ENCODE measurements at regions not wholly inside any gene's neighbourhood (a gene's known extent, or its start where the extent isn't known, plus 50 kb on each side); places are given as distances from the start of the nearest gene placed in this dataset.
"Not testable (repeated sequence)": the region's sequence is repeated elsewhere in the genome, so short reads cannot be mapped to it uniquely, and the experiment has no call there.

DNA sequence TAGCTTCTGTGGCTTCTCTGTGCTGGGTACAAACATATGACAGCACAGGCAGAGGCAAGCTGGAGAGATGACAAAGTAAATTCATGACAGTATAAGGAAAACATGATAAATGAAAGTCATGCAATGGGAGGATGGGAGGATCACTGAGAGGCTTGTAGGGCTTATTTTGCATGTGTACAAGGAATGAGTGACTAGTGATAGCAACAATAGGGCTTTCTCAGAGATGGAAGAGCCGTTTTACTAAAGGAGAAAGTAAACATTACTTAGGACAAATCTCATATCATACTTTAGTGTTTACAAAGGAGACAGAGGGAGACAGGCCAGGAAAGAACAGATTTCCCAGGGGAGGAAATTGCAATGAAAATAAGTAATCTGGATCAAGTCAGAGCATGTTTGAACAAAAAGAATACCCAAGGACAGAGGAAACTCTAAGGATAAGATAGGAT lies 82.5 kb upstream of the RBMS1 start:
- no peak for DNase-seq (ENCODE audit: low spot score)
- TF ChIP-seq, protein P1, sequence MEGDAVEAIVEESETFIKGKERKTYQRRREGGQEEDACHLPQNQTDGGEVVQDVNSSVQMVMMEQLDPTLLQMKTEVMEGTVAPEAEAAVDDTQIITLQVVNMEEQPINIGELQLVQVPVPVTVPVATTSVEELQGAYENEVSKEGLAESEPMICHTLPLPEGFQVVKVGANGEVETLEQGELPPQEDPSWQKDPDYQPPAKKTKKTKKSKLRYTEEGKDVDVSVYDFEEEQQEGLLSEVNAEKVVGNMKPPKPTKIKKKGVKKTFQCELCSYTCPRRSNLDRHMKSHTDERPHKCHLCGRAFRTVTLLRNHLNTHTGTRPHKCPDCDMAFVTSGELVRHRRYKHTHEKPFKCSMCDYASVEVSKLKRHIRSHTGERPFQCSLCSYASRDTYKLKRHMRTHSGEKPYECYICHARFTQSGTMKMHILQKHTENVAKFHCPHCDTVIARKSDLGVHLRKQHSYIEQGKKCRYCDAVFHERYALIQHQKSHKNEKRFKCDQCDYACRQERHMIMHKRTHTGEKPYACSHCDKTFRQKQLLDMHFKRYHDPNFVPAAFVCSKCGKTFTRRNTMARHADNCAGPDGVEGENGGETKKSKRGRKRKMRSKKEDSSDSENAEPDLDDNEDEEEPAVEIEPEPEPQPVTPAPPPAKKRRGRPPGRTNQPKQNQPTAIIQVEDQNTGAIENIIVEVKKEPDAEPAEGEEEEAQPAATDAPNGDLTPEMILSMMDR (IDR thresholded peaks at IDR 0.05): no peak
- H3K4me3 ChIP-seq: no peak overlapping the region
- peak overlapping the region; percentile 22 to 58 for H3K27ac ChIP-seq

DNA sequence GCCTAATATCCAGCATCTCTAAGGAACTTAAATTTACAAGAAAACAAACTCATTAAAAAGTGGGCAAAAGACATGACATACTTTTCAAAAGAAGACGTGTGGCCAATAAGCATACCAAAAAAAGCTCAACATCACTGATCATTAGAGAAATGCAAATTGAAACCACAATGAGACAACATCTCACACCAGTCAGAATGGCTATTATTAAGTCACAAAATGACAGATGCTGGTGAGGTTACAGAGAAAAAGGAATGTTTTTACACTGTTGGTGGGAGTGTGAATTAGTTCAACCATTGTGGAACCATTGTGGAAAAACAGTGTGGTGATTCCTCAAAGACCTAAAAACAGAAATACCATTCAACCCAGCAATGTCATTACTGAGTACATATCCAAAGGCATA lies 83.5 kb upstream of the RBMS1 start:
- H3K27ac ChIP-seq; DNase-seq (ENCODE audit: low spot score): not testable (repeated sequence)

DNA sequence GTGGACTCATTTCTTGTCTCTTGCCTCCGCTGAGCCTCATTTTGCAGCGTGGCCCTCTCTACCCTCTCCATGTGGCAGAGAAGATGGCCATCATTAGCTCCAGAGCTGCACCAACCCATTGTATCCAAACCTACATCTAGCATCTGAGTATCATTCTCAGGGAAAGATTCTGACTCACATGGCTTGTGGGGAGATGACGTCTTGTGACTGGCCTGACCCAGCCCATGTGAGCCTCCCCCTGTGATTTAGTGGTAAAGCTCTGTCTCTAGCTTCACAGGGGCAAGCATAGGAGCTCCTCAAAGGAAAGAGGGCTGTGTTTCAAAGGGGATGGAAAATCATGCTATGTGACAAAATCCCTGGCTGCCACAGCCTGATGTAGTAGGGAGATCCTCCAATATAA lies 87.4 kb upstream of the RBMS1 start:
- TF ChIP-seq, protein P1 (IDR thresholded peaks at IDR 0.05): no peak
- H3K4me3 ChIP-seq: no peak overlapping the region
- no peak for DNase-seq (ENCODE audit: low spot score)
- H3K27ac ChIP-seq: no peak overlapping the region

More for the DNA sequence above, 83.5 kb upstream of the RBMS1 start:
- not testable (repeated sequence) for H3K4me3 ChIP-seq

DNA sequence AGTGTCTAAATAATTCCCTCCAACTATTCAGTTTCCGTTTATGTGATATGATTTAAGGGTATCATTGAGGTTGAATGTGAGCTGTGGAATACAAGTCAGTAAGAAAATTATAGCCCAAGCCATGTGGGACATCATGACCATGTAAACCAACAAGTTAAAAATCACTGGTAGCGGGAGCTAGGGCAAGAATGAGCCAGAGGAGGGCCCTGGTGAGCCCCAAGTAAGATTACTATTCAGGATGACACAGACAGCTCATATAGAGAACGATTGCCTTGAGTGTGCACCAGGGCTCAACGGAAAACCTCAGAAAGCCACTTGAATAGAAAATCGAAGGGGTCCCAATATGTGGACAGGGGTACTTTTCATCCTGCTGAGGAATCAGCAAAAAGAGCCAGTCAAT lies 87.8 kb upstream of the RBMS1 start:
- no peak for DNase-seq (ENCODE audit: low spot score)

DNA sequence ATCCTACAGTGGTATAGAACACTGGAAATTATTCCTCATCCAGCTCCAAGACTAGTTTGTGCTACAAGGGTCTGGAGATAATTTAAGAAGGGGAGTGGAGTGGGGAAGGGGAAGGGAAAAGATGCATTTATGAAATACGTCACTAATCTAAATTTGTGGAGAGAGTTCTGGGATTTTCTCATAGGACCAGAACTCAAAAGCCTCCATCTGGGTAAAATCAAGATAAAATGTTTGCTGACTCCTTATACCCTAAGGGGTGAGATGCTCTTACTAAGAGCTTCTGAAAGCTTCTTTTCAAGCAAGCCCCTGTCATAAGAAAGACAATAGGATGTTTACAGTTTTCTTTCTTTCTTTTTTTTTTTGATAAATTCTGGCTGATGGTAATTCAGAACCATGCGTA lies 88.5 kb upstream of the RBMS1 start:
- TF ChIP-seq, protein P1 (IDR thresholded peaks at IDR 0.05): no peak
- no peak for DNase-seq (ENCODE audit: low spot score)
- Histone ChIP-seq H3K27ac (no peak overlapping the region), H3K4me3 (no peak overlapping the region)

More for the DNA sequence above, 87.8 kb upstream of the RBMS1 start:
- Histone ChIP-seq H3K27ac (no peak overlapping the region), H3K4me3 (no peak overlapping the region)
- TF ChIP-seq, protein P1 (IDR thresholded peaks at IDR 0.05): no peak

DNA sequence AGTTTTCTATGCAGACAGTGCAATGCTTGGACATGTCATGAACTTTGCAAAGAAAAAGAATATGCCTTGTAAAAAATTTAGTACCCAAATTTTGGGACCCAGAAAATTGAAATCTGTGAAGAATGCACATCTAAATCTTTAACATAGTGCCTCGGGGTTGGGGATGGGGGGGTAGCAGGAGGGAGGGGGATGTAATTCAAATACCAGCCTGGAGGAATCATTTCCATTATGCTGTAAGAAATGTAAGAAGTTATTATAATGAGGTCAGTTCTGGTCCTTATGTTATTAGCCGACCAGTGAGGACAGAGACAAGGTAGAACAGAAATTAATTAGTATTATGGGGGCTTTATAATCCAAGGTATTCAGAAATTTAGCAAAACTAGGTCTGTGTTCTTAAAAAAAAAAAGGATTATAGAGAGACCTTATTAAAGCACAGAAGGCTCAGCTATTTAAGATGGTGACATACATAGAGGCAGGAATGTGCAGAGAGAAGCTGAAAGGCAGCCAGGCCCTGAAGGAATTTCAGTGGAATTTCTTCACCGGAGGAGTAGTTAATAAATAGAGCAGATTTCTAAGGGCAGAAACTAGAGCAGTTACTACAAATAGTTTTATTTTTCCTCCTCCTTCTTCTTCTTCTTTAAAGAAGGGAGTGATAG lies 89.0 kb upstream of the RBMS1 start:
- Histone ChIP-seq H3K4me3 (no peak overlapping the region), H3K27ac (peak overlapping the region; percentile 10 to 47)
- no peak for DNase-seq (ENCODE audit: low spot score)
- TF ChIP-seq, protein P1 (IDR thresholded peaks at IDR 0.05): no peak

DNA sequence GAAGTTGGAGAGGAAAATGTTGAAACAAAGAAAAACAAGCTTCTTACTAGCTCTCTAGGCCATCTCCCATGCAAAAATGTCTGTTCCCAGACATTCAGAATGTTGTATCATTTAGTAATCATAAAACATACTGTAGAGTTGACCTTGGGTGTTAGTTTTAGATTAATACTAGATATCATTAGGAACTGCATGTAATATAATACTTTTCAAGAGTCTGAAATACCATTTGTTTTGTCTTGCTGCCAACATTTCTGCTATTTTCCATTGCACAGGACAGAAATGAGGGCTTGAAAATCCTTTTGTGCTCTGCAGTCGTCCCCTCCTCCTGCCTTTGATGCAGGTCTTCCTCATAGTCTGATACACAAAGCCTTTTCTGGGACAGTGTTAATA lies 89.5 kb upstream of the RBMS1 start:
- no peak for DNase-seq (ENCODE audit: low spot score)
- TF ChIP-seq, protein P1 (IDR thresholded peaks at IDR 0.05): no peak
- Histone ChIP-seq H3K4me3 (no peak overlapping the region), H3K27ac (peak overlapping the region; percentile 10 to 47)

All from coronary artery (tissue), 2 donors.